RKO (cell line): ENCODE measurements at regions not wholly inside any gene's neighbourhood (a gene's known extent, or its start where the extent isn't known, plus 50 kb on each side); places are given as distances from the start of the nearest gene placed in this dataset.
A peak's percentile ranks its signal among the peaks of the same experiment; 100 is the strongest.
"Not testable (repeated sequence)": the region's sequence is repeated elsewhere in the genome, so short reads cannot be mapped to it uniquely, and the experiment has no call there.

Experiments used
- DNase-seq: peaks from one replicate; pipeline ENCODE4 v3.0.0-alpha.2; 2016; ENCODE audit warnings: low spot score

- DNase-seq = not testable (repeated sequence)
Measured at GRCh38 chr6:71360556-71361335, 72.1 kb downstream of the OGFRL1 start.

- DNase-seq = no peak
Measured at GRCh38 chr6:71364889-71365542, 76.4 kb downstream of the OGFRL1 start.

GRCh38 chr6:71367756-71368155 is 79.1 kb downstream of the OGFRL1 start:
- DNase-seq = no peak

- no peak for DNase-seq
Measured at GRCh38 chr6:71368284-71368683, 79.7 kb downstream of the OGFRL1 start.

- no peak for DNase-seq
Measured at GRCh38 chr6:71371559-71371958, 82.9 kb downstream of the OGFRL1 start.

GRCh38 chr6:71373943-71374342 is 85.3 kb downstream of the OGFRL1 start:
- no peak for DNase-seq

GRCh38 chr6:71375676-71376075 is 87.1 kb downstream of the OGFRL1 start:
- DNase-seq = no peak

GRCh38 chr6:71376830-71377229 is 88.2 kb downstream of the OGFRL1 start:
- DNase-seq = no peak

- DNase-seq = peak; percentile 43
Measured at GRCh38 chr6:71383476-71383875, 94.9 kb downstream of the OGFRL1 start.

- peak; percentile 49 for DNase-seq
Measured at GRCh38 chr6:71383901-71384489, 95.4 kb downstream of the OGFRL1 start.

GRCh38 chr6:71385111-71385822 is 96.7 kb downstream of the OGFRL1 start:
- no peak for DNase-seq

- DNase-seq = no peak
Measured at GRCh38 chr6:71386215-71386614, 97.6 kb downstream of the OGFRL1 start.

- DNase-seq = no peak
Measured at GRCh38 chr6:71387179-71387578, 98.6 kb downstream of the OGFRL1 start.

GRCh38 chr6:71388068-71388744 is 99.6 kb downstream of the OGFRL1 start:
- no peak for DNase-seq

- no peak for DNase-seq
Measured at GRCh38 chr6:71388856-71389527, 100.4 kb downstream of the OGFRL1 start.

GRCh38 chr6:71391126-71391525 is 102.5 kb downstream of the OGFRL1 start:
- no peak for DNase-seq

GRCh38 chr6:71392276-71392675 is 103.7 kb downstream of the OGFRL1 start:
- DNase-seq = no peak

- peak; percentile 3 for DNase-seq
Measured at GRCh38 chr6:71393471-71393870, 104.9 kb downstream of the OGFRL1 start.

GRCh38 chr6:71393981-71394432 is 105.4 kb downstream of the OGFRL1 start:
- DNase-seq = no peak

- no peak for DNase-seq
Measured at GRCh38 chr6:71394926-71395325, 106.3 kb downstream of the OGFRL1 start.

- DNase-seq = no peak
Measured at GRCh38 chr6:71395731-71396409, 107.3 kb downstream of the OGFRL1 start.
